GM10266 (cell line): ENCODE measurements at regions not wholly inside any gene's neighbourhood (a gene's known extent, or its start where the extent isn't known, plus 50 kb on each side); places are given as distances from the start of the nearest gene placed in this dataset.

Experiments used
- DNase-seq: peaks from one replicate; pipeline ENCODE4 v3.0.0; 2012; ENCODE audit errors: extremely low spot score
- TF ChIP-seq, protein P1 (sequence below): IDR thresholded peaks from 2 replicates; pipeline ENCODE4 v1.5.1; 2012; ENCODE audit warnings: mild to moderate bottlenecking, low read depth; ENCODE audit not compliant: control insufficient read depth, insufficient read depth; ENCODE audit errors: missing control alignments

DNA sequence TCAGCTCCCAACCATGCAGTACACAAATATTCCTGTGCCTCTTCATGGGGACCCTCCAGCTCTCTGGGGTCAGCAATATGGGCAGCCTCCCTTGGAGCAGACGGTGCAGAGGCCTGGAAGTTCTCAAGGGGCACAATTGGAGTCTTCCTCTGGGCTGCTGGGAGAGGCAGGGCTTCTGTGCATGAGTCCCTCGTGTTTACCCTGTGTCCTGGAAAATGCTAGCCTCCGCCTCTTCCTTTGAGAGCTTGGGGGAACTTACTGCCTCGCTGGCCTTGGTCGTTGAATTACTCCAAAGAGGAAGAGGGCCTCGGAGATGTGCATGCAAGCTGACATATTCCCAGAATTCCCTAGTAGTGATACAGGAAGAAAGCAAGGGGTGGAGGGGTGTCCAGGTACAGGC is 284.4 kb upstream of the IGF1R start:
- no peak for DNase-seq
- TF ChIP-seq, protein P1, sequence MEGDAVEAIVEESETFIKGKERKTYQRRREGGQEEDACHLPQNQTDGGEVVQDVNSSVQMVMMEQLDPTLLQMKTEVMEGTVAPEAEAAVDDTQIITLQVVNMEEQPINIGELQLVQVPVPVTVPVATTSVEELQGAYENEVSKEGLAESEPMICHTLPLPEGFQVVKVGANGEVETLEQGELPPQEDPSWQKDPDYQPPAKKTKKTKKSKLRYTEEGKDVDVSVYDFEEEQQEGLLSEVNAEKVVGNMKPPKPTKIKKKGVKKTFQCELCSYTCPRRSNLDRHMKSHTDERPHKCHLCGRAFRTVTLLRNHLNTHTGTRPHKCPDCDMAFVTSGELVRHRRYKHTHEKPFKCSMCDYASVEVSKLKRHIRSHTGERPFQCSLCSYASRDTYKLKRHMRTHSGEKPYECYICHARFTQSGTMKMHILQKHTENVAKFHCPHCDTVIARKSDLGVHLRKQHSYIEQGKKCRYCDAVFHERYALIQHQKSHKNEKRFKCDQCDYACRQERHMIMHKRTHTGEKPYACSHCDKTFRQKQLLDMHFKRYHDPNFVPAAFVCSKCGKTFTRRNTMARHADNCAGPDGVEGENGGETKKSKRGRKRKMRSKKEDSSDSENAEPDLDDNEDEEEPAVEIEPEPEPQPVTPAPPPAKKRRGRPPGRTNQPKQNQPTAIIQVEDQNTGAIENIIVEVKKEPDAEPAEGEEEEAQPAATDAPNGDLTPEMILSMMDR: no peak

DNA sequence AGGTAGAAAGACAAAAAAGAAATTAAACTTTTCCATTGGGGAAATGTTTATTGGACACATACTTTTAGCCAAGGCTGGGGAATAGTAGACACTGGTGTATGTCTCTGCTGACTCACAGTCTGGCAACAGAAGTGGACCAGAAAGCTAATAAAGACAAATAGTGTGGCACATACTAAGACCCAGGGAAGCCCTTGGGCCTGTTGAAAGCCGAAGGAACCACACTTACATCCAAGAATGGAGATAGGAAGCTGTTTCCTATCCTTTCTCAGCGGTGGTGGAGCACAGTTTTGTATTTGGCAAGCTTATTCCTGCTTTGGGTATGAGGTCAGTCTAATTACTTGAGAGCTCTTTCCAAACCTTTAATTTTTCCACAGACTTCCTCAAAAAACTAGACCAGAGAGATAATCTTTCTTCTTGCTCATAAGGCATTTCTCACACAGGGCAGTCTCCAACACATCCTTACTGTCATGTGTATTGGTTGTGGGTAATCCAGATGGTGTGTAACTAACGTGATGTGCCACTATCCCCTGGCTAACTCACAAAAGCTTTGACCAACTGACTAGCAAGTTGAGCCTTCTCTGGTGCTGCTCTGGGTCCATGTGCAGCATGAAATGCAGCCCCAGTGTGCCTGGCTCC is 279.1 kb upstream of the IGF1R start:
- no peak for DNase-seq
- TF ChIP-seq, protein P1: no peak

GRCh38 chr15:98375513-98376340 is 272.6 kb upstream of the IGF1R start:
- no peak for DNase-seq
- TF ChIP-seq, protein P1: no peak

- TF ChIP-seq, protein P1: no peak
- DNase-seq: no peak
These were observed 267.6 kb upstream of the IGF1R start for GRCh38 chr15:98380721-98381120.

GRCh38 chr15:98381446-98381845 is 266.9 kb upstream of the IGF1R start:
- DNase-seq: no peak
- TF ChIP-seq, protein P1: no peak

GRCh38 chr15:98382139-98382538 is 266.2 kb upstream of the IGF1R start:
- TF ChIP-seq, protein P1: no peak
- no peak for DNase-seq

GRCh38 chr15:98383571-98383970 is 264.8 kb upstream of the IGF1R start:
- TF ChIP-seq, protein P1: no peak
- DNase-seq: no peak
